HG02642 (cell line): ENCODE measurements at regions not wholly inside any gene's neighbourhood (a gene's known extent, or its start where the extent isn't known, plus 50 kb on each side); places are given as distances from the start of the nearest gene placed in this dataset.
"Not testable (repeated sequence)": the region's sequence is repeated elsewhere in the genome, so short reads cannot be mapped to it uniquely, and the experiment has no call there.

Experiments
- ATAC-seq: cut with Tn5 transposase; IDR thresholded peaks from one replicate; pipeline ENCODE4 v1.9.1; 2021; ENCODE audit warnings: mild to moderate bottlenecking; ENCODE audit not compliant: unreplicated experiment, poor library complexity

GRCh38 chr9:7739595-7739994, 60.0 kb downstream of the DMAC1 start:
- ATAC-seq = no peak

DNA sequence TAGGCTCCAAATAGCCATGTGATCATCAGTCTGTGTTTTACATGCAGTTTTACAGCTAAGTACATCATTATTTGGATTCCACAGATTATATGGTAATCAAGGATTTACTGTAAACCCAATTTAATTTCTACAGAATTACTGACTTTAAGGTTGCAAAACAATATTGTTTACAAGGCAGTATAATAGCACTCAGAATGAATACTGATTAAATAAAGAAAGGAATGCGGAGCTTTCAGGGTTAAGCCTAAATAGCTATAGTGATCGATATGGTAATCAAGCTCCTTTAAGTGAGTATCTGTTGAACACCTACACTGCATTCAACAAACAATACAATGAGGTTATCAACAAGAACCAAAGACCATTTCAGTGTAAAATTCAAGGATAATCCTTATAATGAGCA, 64.3 kb downstream of the DMAC1 start:
- ATAC-seq = no peak

GRCh38 chr9:7730164-7730445, 69.5 kb downstream of the DMAC1 start:
- ATAC-seq = no peak

DNA sequence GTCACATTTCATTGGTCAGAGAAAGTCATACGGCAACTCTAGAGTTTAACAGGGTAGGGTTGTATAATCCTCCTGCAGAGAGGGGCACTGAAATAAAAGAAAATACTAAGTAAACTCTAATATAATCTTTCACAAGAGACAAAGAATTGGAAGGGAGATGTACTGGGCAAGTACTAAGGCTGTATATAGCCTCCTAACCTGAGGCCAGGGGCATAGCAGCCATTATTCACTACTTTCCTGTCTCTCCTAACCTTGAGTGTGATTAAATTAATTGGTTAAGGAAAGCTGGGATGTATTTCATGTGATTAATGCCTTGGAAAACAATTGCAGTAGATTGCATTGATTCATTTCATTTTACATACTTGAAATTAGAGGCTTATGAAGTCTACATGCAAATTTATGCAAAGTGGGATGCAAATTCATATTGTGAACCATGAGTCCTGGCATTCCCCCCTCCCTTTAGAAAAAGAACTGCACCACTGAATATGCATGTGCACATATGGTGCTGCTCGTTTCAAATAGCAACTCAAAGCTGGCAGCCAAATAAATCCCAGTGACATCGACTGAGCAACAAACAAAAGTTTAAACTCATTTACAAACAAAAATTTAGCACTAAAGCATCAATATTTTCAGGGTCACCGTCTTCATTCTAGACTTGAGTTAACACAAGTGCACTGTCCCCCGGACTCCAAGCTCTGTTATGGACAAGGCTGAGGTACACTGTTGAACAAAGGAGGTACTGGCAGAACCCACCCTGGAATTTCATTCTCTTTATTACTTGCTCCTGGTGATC, 70.0 kb downstream of the DMAC1 start:
- no peak for ATAC-seq

- ATAC-seq = no peak
These were observed 78.3 kb downstream of the DMAC1 start for GRCh38 chr9:7721291-7721690.

DNA sequence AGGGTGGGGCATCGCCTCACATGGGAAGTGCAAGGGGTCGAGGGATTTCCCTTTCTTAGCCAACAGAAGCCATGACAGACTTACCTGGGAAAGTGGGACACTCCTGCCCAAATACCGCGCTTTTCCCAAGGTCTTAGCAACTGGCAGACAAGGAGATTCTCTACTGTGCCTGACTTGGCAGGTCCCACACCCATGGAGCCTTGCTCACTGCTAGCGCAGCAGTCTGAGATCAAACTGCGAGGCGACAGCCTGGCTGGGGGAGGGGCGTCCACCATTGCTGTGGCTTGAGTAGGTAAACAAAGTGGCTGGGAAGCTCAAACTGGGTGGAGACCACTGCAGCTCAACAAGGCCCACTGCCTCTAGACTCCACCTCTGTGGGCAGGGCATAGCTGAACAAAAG, 86.5 kb downstream of the DMAC1 start:
- ATAC-seq = not testable (repeated sequence)

- no peak for ATAC-seq
These were observed 88.9 kb downstream of the DMAC1 start for GRCh38 chr9:7710686-7711085.

- no peak for ATAC-seq
These were observed 91.6 kb downstream of the DMAC1 start for GRCh38 chr9:7707934-7708333.

- ATAC-seq = no peak
These were observed 95.0 kb downstream of the DMAC1 start for GRCh38 chr9:7704543-7704942.

- no peak for ATAC-seq
These were observed 107.7 kb downstream of the DMAC1 start for GRCh38 chr9:7691909-7692308.

DNA sequence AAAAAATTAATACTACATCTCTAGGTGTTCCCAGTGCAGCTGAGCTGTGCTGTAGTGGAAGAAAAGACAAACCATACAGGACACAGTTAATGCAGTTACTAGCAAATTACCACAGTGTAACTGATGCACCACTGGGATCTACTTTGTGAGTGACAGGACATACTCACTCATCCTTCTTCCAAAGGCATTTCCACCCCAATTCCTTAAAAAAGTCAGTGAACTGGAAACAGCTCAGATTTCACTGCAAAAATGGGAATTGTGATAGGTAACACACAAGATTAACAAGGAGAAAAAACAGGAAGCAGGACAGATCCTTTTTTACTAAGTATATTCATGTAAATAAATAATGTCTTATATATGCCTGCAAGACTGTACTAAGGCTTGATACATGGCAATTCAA, 109.6 kb downstream of the DMAC1 start:
- no peak for ATAC-seq

DNA sequence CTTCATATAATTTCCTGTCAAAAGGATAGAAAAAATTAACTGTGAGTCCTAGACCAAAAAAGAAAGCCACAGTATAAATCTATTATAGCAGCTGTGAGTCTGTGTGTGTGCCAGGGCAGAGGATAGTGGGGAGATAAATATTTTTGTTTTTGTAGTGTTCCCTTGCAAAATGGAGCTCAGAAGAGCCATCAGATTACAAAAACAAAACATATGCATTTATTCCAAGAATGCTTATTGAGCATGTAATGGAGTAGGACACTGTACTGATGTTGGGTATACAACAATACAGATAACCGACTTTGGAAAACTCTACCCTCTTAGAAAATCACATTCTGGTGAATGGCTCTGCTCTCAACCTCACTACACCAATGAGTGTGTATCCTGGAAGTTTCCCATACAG, 111.0 kb downstream of the DMAC1 start:
- ATAC-seq = no peak

DNA sequence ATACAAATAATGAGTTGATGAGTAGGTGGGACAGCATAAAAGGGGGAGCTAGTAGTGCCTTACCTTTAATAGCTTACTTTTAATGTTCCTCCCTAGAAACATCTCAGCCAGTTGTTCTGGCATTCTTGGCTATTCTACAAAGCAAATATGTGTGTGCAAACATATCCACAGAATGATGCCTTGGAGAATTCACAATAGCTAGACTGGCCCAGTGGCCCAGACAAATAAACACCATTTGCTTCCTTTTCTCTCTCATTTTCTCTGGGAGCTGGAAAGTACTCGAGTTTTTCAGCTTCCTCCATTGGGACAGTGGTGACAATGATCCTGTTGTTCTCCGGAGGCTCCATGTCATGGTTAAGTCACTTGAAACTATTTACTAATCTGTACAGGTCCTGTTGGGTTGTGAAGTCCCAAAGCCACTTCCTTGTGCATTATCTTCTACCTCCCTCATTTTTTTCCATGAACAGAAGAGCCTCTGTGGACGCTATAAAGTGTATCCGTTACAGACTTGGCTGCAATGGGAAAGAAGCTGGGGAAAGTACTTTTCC, 122.9 kb downstream of the DMAC1 start:
- no peak for ATAC-seq

- ATAC-seq = no peak
These were observed 127.7 kb downstream of the DMAC1 start for GRCh38 chr9:7671847-7672246.

- no peak for ATAC-seq
These were observed 131.0 kb downstream of the DMAC1 start for GRCh38 chr9:7668541-7668940.

DNA sequence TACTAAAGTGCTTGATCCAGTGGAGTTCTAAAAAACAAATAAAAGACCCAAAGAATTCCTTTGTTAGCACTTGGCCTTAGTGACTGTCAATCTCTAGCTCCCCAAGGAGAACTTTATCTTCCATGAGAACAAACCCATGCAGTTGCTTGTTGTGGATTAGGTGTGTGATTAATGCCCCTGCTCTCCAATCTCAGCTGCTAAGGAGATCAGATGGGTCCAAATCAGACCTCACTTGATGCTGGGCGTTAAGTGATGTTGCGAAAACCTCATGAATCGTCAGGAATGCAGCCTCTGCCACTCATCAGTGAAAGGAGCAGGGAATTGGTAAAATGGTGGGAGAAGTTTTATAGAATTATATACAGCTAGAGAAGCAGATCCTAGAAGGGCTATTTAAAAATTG, 133.7 kb downstream of the DMAC1 start:
- no peak for ATAC-seq

GRCh38 chr9:7659766-7660165, 139.8 kb downstream of the DMAC1 start:
- ATAC-seq = no peak

DNA sequence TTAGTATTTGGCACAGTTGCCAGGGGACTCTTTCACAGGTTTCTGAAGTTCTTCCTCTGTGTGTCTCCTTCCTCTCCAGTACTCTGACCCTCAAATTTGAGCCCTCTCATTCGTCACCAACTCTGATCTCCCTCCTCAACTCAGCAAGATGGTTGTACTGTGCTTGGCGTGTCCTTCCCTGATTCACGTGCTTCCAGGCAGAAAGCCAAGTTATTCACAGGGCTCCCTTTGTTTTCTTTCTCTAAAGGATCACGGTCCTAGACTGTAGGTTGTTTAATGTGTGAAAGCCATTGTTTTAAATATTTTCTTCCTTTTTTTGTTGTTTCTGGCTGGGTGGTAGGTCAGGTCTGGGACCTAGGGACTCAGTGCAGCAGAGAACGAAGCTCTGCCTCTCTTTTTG, 142.9 kb downstream of the DMAC1 start:
- no peak for ATAC-seq

DNA sequence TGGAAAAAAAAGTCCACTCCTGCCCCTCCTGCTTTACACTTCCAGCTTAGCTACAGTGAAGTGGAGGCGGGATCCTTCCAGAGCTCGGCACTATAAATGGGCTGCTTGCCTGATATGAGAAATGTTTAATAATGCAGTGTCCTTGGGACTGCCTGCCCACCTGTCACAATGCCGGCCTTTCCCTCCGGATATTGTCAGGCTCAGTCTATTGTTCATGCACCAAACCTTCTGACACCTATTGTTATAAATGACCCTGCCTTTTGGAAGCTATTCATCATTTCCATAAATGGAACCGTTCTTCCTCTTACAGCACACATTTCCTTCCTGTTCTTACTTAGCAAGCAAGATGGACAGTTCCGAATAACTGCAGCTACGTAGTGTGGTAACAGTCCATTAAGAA, 146.3 kb downstream of the DMAC1 start:
- ATAC-seq = no peak

GRCh38 chr9:7640231-7640630, 159.3 kb downstream of the DMAC1 start:
- ATAC-seq = no peak

GRCh38 chr9:7639471-7639870, 160.1 kb downstream of the DMAC1 start:
- ATAC-seq = no peak

GRCh38 chr9:7636838-7637467, 162.6 kb downstream of the DMAC1 start:
- no peak for ATAC-seq
